ENCODE measurements at regions not wholly inside any gene's neighbourhood (a gene's known extent, or its start where the extent isn't known, plus 50 kb on each side); places are given as distances from the start of the nearest gene placed in this dataset.

DNA sequence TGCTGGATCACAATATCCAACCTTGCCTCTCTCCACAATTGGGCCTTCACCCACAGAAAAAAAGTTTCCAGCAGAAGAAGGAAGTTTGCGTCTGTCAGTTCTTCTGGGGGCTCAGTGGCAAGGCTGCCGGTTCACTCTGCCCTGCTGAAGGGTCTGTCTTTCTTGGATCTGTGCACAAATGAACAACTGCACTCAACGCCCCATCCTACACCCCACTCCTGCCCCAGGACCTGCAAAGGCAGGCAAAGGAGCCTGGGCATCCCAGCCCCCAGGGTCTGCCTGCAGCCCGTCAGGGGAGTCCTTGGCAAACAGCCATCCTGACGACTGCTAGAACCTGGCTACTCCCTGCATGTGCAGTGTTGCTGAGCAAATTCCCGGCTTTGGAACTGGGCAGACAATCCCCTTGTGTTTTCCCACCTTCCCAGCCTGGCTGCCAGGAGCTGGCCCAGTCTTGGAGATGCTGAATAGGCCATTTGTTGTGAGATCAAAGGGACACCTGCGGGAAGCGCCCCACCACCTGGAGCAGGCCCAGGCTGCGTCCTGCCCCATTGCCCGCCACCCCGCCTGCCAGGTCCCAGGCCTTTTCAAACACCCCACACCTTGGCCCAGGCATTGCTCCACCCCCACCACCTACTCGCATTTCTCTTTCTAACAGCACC is 311.9 kb downstream of the BCL11B start:
- ATAC-seq (peak; percentile 72), DNase-seq (peak in 1 of 2 donors; percentile 19)
- intact Hi-C loops (cut with DNase I, micrococcal nuclease), result no loop called here

- ATAC-seq (no peak), DNase-seq (no peak)
- intact Hi-C loops (cut with DNase I, micrococcal nuclease), result no loop called here
Measured at GRCh38 chr14:98960617-98961013, 311.4 kb downstream of the BCL11B start.

DNA sequence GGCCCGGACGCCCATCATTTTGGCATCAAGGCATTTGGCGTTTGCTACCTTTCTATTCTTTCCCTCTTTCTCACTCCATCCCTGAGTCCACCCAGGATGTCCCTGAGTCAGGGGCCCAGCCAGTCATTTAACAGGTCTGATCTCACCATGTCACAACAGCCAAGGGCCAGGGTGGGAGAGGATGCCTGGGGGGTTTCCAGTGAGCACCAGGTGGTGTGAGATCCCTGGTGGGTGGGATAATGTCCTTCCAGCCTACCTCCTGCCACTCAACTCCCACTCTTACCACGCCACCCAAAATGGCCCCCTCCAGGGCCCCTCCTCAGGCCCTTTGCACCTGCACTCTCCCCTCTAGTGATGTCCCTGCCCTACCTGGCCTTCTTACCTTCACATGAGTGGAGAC is 310.8 kb downstream of the BCL11B start:
- ATAC-seq, result no peak
- intact Hi-C loops (cut with DNase I, micrococcal nuclease), result no loop called here
- no peak for DNase-seq

DNA sequence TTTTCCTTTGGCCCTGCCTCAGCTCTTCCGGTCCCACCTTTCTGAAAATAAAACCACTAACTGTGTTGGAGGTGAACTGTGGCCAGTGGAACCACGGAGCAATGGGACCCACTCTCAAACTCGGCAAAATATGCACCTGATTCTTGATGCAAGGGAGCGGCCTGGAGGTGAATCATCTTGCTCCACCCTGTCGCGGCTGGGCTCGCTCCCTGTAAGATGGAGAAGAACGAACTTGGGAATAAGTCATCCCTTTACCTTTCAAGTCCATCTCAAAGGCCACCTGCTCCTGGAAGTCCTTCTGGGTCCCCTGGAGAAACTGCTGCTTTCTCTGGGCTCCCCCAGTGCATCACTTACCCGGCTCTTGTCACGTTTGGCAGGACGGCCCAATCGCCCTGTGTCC is 309.9 kb downstream of the BCL11B start:
- DNase-seq (no peak), ATAC-seq (no peak)
- intact Hi-C loops (cut with DNase I, micrococcal nuclease), result no loop called here

DNA sequence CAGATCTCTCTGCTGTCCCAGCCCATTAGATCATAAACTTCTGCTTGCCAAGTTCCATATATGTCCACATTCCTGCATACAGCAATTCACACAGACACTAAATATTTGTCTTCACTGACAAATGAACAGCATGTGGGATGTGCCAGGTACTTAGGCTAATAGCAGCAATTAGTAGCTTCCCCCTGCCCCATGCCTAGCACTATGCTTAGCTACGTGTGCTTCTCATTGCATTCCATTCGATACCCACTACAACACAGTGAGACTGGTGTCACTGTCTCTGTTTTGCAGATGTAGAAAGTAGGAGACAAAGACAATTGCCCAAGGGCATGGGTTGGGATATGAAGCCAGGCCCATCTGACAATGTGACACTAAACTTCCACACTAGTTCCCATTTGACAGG is 308.4 kb downstream of the BCL11B start:
- intact Hi-C loops (cut with DNase I, micrococcal nuclease), result no loop called here
- ATAC-seq (no peak), DNase-seq (no peak)

DNA sequence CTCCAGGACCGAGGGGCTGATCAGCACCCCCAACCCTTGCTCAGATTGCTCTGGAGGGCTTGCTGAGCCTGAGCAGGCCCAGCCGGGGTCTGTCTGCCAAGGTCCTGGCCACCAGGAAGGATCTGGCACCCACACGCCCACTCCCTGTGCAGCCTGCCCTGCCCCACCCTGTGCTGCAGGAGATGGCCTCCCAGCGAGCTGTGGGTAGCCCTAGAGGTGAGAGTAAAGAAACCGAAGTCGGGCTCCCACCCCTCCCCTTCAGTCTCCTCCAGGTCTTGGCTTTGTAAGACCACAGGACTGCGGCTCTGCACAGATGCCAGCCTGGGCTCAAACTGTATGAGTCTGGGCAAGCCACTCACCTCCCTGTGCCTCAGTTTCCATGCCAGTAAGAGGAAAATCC is 307.8 kb downstream of the BCL11B start:
- intact Hi-C loops (cut with DNase I, micrococcal nuclease), result no loop called here
- DNase-seq (no peak), ATAC-seq (no peak)

- intact Hi-C loops (cut with DNase I, micrococcal nuclease), result no loop called here
Measured at GRCh38 chr14:98965076-98965475, 306.9 kb downstream of the BCL11B start.

GRCh38 chr14:98966016-98966415 is 306.0 kb downstream of the BCL11B start:
- intact Hi-C loops (cut with DNase I, micrococcal nuclease), result no loop called here
- no peak for DNase-seq
- no peak for ATAC-seq

More at GRCh38 chr14:98965076-98965475, 306.9 kb downstream of the BCL11B start:
- no peak for DNase-seq
- no peak for ATAC-seq

GRCh38 chr14:98966475-98967162 is 305.4 kb downstream of the BCL11B start:
- intact Hi-C loops (cut with DNase I, micrococcal nuclease), result no loop called here
- DNase-seq (no peak), ATAC-seq (no peak)

- ATAC-seq, result no peak
- DNase-seq, result no peak
- intact Hi-C loops (cut with DNase I, micrococcal nuclease), result no loop called here
Measured at GRCh38 chr14:98974113-98974512, 297.9 kb downstream of the BCL11B start.

DNA sequence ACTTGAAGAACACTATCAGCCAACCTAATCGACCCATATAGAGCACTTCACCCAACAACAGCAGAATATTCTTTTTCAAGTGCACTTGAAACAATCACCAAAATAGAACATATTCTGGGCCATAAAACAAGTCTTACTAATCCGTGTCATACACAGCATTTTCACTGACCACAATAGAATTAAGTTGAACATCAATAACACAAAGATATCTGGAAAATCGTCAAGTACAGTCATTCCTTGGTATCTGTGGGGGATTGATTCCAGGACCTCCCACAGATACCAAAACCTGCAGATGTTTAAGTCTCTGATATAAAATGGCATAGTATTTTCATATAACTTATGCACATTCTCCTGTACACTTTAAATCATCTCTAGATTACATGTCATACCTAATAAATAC is 295.7 kb downstream of the BCL11B start:
- no peak for ATAC-seq
- intact Hi-C loops (cut with DNase I, micrococcal nuclease), result no loop called here
- DNase-seq, result no peak

GRCh38 chr14:98977451-98977850 is 294.5 kb downstream of the BCL11B start:
- intact Hi-C loops (cut with DNase I, micrococcal nuclease), result no loop called here
- ATAC-seq (no peak), DNase-seq (no peak)

DNA sequence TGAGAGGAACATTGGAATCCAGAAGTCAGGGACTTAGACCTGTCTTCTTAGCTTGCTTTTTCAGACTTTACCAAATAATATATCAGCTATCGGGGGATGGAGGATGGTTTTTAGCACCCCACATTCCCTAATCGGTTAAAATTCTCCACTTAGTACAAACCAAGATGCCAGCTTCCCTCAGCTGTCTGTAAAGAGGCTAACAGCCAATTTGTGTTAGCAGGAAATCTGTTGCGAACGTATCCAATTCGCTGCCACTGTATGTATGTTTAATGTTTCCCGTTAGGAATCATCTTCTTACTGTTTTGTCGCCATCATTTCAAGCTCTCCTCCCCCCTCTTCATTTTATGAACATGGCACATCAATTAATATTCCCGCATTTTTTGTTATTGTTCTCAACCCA is 289.0 kb downstream of the BCL11B start:
- DNase-seq, result no peak
- intact Hi-C loops (cut with DNase I, micrococcal nuclease), result no loop called here

GRCh38 chr14:98984027-98984718 is 287.8 kb downstream of the BCL11B start:
- DNase-seq (no peak), ATAC-seq (no peak)
- intact Hi-C loops (cut with DNase I, micrococcal nuclease), result no loop called here

More for the DNA sequence above, 289.0 kb downstream of the BCL11B start:
- no peak for ATAC-seq

GRCh38 chr14:98984719-98985041 is 287.3 kb downstream of the BCL11B start:
- peak; percentile 16 to 39 for DNase-seq
- no peak for ATAC-seq
- intact Hi-C loops (cut with DNase I, micrococcal nuclease), result no loop called here

- intact Hi-C loops (cut with DNase I, micrococcal nuclease), result no loop called here
- ATAC-seq (no peak), DNase-seq (no peak)
Measured at GRCh38 chr14:98993818-98994217, 278.2 kb downstream of the BCL11B start.

- no peak for ATAC-seq
- no peak for DNase-seq
- intact Hi-C loops (cut with DNase I, micrococcal nuclease), result no loop called here
Measured at GRCh38 chr14:98994561-98994960, 277.4 kb downstream of the BCL11B start.

DNA sequence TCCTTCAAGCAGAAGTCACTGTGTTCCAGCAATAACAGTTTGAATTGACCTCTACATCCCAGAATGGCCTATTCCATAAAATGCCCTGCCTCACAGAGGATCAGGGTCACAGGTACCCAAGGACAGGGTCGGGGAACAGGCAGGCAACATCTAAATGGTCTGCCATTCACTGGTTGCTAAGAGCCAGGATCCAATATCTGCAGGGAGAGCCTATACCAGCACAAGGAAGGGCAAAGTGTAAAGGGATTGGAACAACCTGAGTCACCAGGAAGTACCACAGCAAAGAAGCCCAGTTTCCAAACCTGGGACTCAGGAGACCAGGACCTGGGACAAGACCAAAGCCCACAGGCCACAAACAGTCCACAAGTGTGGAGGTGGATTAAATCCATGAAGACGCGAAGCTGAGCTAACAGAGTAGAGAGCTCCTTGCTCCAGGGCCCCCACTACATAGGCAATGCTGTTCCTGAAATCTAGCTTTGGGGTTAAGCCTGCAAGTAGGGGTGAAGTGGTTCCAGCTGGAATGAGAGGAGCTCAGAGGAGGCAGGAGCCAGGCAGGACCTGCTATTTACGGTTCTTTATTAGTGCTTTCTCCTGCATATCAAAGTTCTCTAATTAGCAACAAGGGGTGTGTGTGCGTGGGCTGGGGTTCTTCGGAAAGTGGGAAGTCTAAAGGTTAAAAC is 274.3 kb downstream of the BCL11B start:
- intact Hi-C loops (cut with DNase I, micrococcal nuclease), result no loop called here
- ATAC-seq, result peak; percentile 52
- DNase-seq, result no peak

- ATAC-seq (no peak), DNase-seq (no peak)
- intact Hi-C loops (cut with DNase I, micrococcal nuclease), result no loop called here
Measured at GRCh38 chr14:98999345-98999744, 272.7 kb downstream of the BCL11B start.

DNA sequence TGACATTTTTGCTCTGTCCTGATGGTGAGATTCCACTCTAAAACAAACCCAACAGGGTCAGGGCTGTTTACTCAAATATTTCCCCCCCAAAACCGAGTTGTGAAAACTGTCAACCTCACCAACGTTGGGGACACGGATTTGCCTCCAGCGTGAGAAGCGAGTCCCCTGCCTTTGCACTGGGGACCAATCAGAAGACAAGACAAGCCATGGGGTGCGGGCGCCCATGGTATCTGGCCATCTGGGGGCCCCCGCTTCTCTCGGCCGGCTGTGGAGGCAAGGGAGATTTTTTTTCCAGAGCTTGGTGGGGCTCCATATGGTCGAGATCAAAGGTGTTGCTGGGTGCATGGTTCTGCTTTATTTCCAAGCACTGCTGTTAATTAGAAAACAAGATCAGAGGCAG is 272.1 kb downstream of the BCL11B start:
- DNase-seq (no peak), ATAC-seq (no peak)
- intact Hi-C loops (cut with DNase I, micrococcal nuclease), result no loop called here
